Endothelial cell of umbilical vein (primary cell): ENCODE measurements at regions not wholly inside any gene's neighbourhood (a gene's known extent, or its start where the extent isn't known, plus 50 kb on each side); places are given as distances from the start of the nearest gene placed in this dataset.

Source experiments
- BruUV-seq: library from RNA; stranded (reverse); fragments of 400-500 nt; replicated peaks from 2 replicates; lab custom pipeline; 2021; lab: Mats Ljungman, UMichigan
- CTCF ChIA-PET: fragments of 300-600, 350-600 bp; sonication (Branson Sonifier 250); formaldehyde crosslinking; loops from one replicate; lab custom pipeline; 2021; ENCODE audit warnings: antibody characterized with exemption, inconsistent platforms; lab: Charles Lee
- POLR2A ChIA-PET: fragments of 300-600, 350-600 bp; sonication (Branson Sonifier 250); formaldehyde crosslinking; loops from one replicate; lab custom pipeline; 2021; ENCODE audit warnings: antibody characterized with exemption, inconsistent platforms; lab: Charles Lee
- DNase-seq: peaks from one replicate; pipeline ENCODE4 v3.0.0-alpha.2; 2011; ENCODE audit warnings: low read depth, low spot score
- FAIRE-seq: peaks from 2 replicates; lab custom pipeline; 2011; peaks lifted over from hg19 to GRCh38; lab: Jason Lieb, UNC
- H2AFZ ChIP-seq: 2 replicates; pipeline ENCODE4 v1.6.0; 2012; ENCODE audit warnings: low read depth, low read length, control low read depth, inconsistent platforms
- H3K27ac ChIP-seq: 2 replicates; pipeline ENCODE4 v1.5.1; 2011; ENCODE audit warnings: low read depth, mild to moderate bottlenecking, control low read depth, low read length, moderate library complexity; ENCODE audit not compliant: insufficient read depth
- H3K27me3 ChIP-seq, 2 experiments: 2 replicates each; pipeline versions ENCODE4 v1.6.0 to v1.6.1; 2011; ENCODE audit warnings: low read length in 2 of 2, mixed read lengths in 1 of 2; ENCODE audit not compliant: control insufficient read depth in 2 of 2, insufficient read depth in 2 of 2
- H3K36me3 ChIP-seq, 2 experiments: 2 replicates in 1 of 2; 3 replicates in 1 of 2; pipeline ENCODE4 v1.5.1; 2011; ENCODE audit warnings: low read length in 2 of 2, mild to moderate bottlenecking in 1 of 2, moderate library complexity in 1 of 2; ENCODE audit not compliant: control insufficient read depth in 2 of 2, insufficient read depth in 2 of 2; ENCODE audit errors: extremely low read depth in 1 of 2
- H3K4me1 ChIP-seq: 3 replicates; pipeline ENCODE4 v1.5.1; 2011; ENCODE audit warnings: mild to moderate bottlenecking, low read length; ENCODE audit not compliant: control insufficient read depth, insufficient read depth; ENCODE audit errors: extremely low read depth
- H3K4me2 ChIP-seq: 2 replicates; pipeline ENCODE4 v1.6.1; 2011; ENCODE audit warnings: low read length, control low read depth, mixed read lengths; ENCODE audit not compliant: insufficient read depth
- H3K4me3 ChIP-seq, 3 experiments: fragments of 200-600 bp in 1 of 3; sonication (generic), shearing (Covaris generic) in 1 of 3; replicated peaks in 1 of 3; 2 replicates each; pipeline ENCODE4 v1.5.1; 2011 to 2016; ENCODE audit warnings: control low read depth in 3 of 3, low read length in 3 of 3, mild to moderate bottlenecking in 2 of 3, inconsistent platforms in 1 of 3, low read depth in 1 of 3, moderate library complexity in 1 of 3; ENCODE audit not compliant: insufficient read depth in 1 of 3
- H3K79me2 ChIP-seq: 2 replicates; pipeline ENCODE4 v1.6.0; 2012; ENCODE audit warnings: low read length, inconsistent platforms; ENCODE audit not compliant: control insufficient read depth, insufficient read depth
- H3K9ac ChIP-seq: replicated peaks from 2 replicates; pipeline ENCODE3; 2011; ENCODE audit warnings: low read length, control low read depth; ENCODE audit not compliant: insufficient read depth; ENCODE audit errors: extremely low read depth
- H3K9me1 ChIP-seq: replicated peaks from 3 replicates; pipeline ENCODE4 v1.6.0; 2011; ENCODE audit warnings: mild to moderate bottlenecking, low read length; ENCODE audit not compliant: control insufficient read depth, insufficient read depth; ENCODE audit errors: extremely low read depth
- H3K9me3 ChIP-seq: replicated peaks from 2 replicates; pipeline ENCODE4 v1.5.1; 2012; ENCODE audit warnings: low read length, inconsistent platforms; ENCODE audit not compliant: control insufficient read depth, insufficient read depth
- H4K20me1 ChIP-seq: replicated peaks from 2 replicates; pipeline ENCODE3; 2011; ENCODE audit warnings: mild to moderate bottlenecking, low read length; ENCODE audit not compliant: control insufficient read depth, insufficient read depth; ENCODE audit errors: extremely low read depth
- CTCF ChIP-seq, 2 donors: IDR thresholded peaks; 1 replicate in 1 of 2; 2 replicates in 1 of 2; pipeline ENCODE4 v1.5.1; 2011; ENCODE audit warnings: low read length in 2 of 2, mild to moderate bottlenecking in 2 of 2, moderate library complexity in 2 of 2, control low read depth in 1 of 2, inconsistent platforms in 1 of 2, low read depth in 1 of 2; ENCODE audit not compliant: insufficient read depth in 1 of 2; ENCODE audit errors: extremely low read depth in 1 of 2
- EZH2 ChIP-seq: IDR thresholded peaks from 2 replicates; pipeline ENCODE4 v1.6.1; 2012; ENCODE audit warnings: borderline replicate concordance, low read depth, mild to moderate bottlenecking, moderate library complexity, low read length, inconsistent platforms; ENCODE audit not compliant: severe bottlenecking
- FOS ChIP-seq: IDR thresholded peaks from 2 replicates; pipeline ENCODE4 v1.6.1; 2011; ENCODE audit warnings: mild to moderate bottlenecking, low read length, moderate library complexity, borderline replicate concordance; ENCODE audit not compliant: insufficient read depth
- GATA2 ChIP-seq: IDR thresholded peaks from 2 replicates; pipeline ENCODE4 v1.7.0; 2011; ENCODE audit warnings: low read depth, mild to moderate bottlenecking, moderate library complexity, mixed read lengths, low read length; ENCODE audit not compliant: insufficient read length, insufficient read depth
- JUN ChIP-seq: IDR thresholded peaks from 2 replicates; pipeline ENCODE4 v1.6.1; 2011; ENCODE audit warnings: borderline replicate concordance, low read depth; ENCODE audit not compliant: insufficient read length, insufficient read depth
- MAX ChIP-seq: IDR thresholded peaks from 2 replicates; pipeline ENCODE4 v1.6.1; 2011; ENCODE audit not compliant: insufficient read depth, insufficient read length
- MYC ChIP-seq: IDR thresholded peaks from one replicate; pipeline ENCODE4 v1.6.1; 2011; ENCODE audit warnings: mild to moderate bottlenecking, low read depth, low read length
- POLR2A ChIP-seq: IDR thresholded peaks from 2 replicates; pipeline ENCODE4 v1.6.1; 2012; ENCODE audit warnings: low read depth, mild to moderate bottlenecking, control low read depth, low read length
- POLR2AphosphoS5 ChIP-seq: IDR thresholded peaks from 2 replicates; pipeline ENCODE4 v1.6.1; 2012; ENCODE audit warnings: low read depth, mild to moderate bottlenecking, control low read depth, low read length, moderate library complexity; ENCODE audit not compliant: insufficient read depth
- dilution Hi-C: fragments of 300-500 bp; cut with MboI; formaldehyde crosslinking; loops from one replicate; pipeline ENCODE4 v1.15.0; 2019; ENCODE audit warnings: low sequenced_read_pairs; ENCODE audit not compliant: extremely low pct_ligation_motif_present
- intact Hi-C: fragments of 100-400 bp; cut with micrococcal nuclease; formaldehyde crosslinking; loops from one replicate; pipeline ENCODE4 v1.10.0; 2022

GRCh38 chr1:204797401-204797800 lies 73.3 kb upstream of the NFASC start:
- Histone ChIP-seq H3K4me3 (no peak overlapping the region), H3K79me2 (no peaks in the 10 kb centered on the region), H3K27me3 (peaks cover 2 to 4% of the 10 kb centered on the region in 2 experiments), H3K4me1 (no peaks in the 10 kb centered on the region), H3K9me1 (no peaks in the 10 kb centered on the region), H4K20me1 (no peaks in the 10 kb centered on the region), H3K27ac (no peak overlapping the region), H3K4me2 (no peak overlapping the region), H3K9me3 (no peaks in the 10 kb centered on the region), H3K36me3 (no peaks in the 10 kb centered on the region), H2AFZ (no peak overlapping the region), H3K9ac (no peak overlapping the region)
- CTCF ChIA-PET, result interaction anchor here (1.8 kb wide), 1 partner anchor 9 kb away, joined by 16 read pairs; no protein-coding TSS in a partner anchor
- DNase-seq (no peak), FAIRE-seq (no peak)
- POLR2A ChIA-PET, result no interaction called here
- intact Hi-C loops, result no loop called here
- dilution Hi-C loops, result no loop called here
- BruUV-seq, result no TSS peak
- TF ChIP-seq POLR2AphosphoS5, result no peak
- no peak for TF ChIP-seq FOS
- no peak for TF ChIP-seq EZH2
- TF ChIP-seq GATA2, result no peak
- TF ChIP-seq MYC, result no peak
- no peak for TF ChIP-seq JUN
- TF ChIP-seq POLR2A, result no peak
- TF ChIP-seq MAX, result no peak
- TF ChIP-seq CTCF (IDR thresholded peaks at IDR 0.05; ENCODE audit: extremely low read depth in 1 of 2, insufficient read depth in 1 of 2, low read depth in 1 of 2, low read length in 2 of 2), result no peak
